ENCODE measurements at regions not wholly inside any gene's neighbourhood (a gene's known extent, or its start where the extent isn't known, plus 50 kb on each side); places are given as distances from the start of the nearest gene placed in this dataset.

DNA sequence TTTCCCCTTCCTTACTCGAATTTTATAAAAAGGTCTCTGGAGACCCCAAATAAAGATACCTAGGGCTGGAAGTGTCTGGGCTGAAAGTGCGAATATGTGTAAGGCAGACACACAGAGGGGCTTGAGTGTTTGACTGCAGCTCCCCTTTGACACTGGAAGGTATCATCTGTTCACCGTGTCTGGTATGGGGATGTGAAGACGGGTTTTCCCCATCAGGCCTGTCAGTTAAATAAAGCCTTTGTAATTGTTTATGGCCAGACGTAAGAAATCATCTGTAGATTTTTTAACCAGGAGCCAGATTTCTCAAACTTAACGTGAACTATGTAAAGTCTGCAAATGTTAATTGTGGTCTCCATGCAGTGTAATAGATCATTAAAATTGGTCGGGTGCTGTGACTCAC lies 1173.4 kb downstream of the AMY1C start:
- TF ChIP-seq, protein P1, sequence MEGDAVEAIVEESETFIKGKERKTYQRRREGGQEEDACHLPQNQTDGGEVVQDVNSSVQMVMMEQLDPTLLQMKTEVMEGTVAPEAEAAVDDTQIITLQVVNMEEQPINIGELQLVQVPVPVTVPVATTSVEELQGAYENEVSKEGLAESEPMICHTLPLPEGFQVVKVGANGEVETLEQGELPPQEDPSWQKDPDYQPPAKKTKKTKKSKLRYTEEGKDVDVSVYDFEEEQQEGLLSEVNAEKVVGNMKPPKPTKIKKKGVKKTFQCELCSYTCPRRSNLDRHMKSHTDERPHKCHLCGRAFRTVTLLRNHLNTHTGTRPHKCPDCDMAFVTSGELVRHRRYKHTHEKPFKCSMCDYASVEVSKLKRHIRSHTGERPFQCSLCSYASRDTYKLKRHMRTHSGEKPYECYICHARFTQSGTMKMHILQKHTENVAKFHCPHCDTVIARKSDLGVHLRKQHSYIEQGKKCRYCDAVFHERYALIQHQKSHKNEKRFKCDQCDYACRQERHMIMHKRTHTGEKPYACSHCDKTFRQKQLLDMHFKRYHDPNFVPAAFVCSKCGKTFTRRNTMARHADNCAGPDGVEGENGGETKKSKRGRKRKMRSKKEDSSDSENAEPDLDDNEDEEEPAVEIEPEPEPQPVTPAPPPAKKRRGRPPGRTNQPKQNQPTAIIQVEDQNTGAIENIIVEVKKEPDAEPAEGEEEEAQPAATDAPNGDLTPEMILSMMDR (IDR thresholded peaks at IDR 0.05; ENCODE audit: poor library complexity), result no peak
- no peak for TF ChIP-seq EZH2phosphoT487 (IDR thresholded peaks at IDR 0.05; ENCODE audit: low read depth, severe bottlenecking, unreplicated experiment)
